Stimulated activated CD4-positive, alpha-beta T cell treated with anti-CD3 and anti-CD28 coated beads, Interleukin-15, amount 100 ng/mL, for 48 hours (primary cell): ENCODE measurements at regions not wholly inside any gene's neighbourhood (a gene's known extent, or its start where the extent isn't known, plus 50 kb on each side); places are given as distances from the start of the nearest gene placed in this dataset.
"Not testable (repeated sequence)": the region's sequence is repeated elsewhere in the genome, so short reads cannot be mapped to it uniquely, and the experiment has no call there.

Source experiments
- DNase-seq, 2 donors: peaks; one replicate each; pipeline ENCODE4 v3.0.0-alpha.2; 2020; ENCODE audit warnings: low read depth in 2 of 2

DNA sequence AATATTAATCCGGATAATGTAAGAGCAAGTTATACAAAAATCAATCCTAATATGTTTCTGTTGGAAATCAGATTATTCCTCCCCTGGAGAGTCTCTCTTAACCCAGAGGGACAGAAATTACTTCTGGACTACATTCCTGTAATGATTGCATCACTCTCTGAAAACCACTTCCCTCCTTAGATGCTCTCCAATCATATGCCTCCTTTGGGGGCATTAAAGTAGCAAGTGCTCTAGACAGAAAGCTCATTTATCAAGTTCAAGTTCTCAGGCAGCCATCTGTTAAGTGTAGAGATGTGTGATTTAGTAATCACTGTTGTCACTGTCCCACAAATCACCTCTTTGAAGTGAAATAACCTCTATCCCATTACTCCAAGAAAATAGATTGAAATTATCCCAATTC, 247.1 kb downstream of the SLCO4C1 start:
- no peak for DNase-seq

DNA sequence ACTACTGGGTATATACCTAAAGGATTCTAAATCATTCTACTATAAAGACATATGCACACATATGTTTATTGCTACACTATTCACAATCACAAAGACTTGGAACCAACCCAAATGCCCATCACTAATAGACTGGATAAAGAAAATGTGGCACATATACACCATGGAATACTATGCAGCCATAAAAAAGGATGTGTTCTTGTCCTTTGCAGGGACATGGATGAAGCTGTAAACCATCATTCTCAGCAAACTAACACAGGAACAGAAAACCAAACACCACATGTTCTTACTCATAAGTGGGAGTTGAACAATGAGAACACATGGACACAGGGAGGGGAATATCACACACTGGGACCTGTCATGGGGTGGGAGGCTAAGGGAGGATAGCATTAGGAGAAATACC, 249.0 kb downstream of the SLCO4C1 start:
- DNase-seq, result not testable (repeated sequence)

DNA sequence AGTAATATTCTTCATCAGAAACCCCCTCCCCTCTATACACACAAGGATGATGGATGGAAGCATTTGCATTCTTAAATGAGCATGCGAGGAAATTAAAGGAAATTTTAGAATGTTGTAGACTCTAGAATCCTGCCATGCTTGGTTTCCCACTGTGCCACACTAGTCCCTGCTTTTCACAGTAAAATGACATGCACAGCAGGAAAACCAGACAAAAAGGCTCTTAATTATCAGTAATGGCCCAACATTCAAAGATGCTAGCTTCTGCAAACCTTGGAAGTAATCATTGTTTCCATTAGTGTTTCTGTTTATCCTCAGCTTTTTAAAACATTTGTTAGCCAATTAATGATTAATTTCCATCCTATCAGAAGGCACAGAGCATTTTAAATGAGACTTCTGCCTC, 255.8 kb downstream of the SLCO4C1 start:
- DNase-seq, result no peak

DNA sequence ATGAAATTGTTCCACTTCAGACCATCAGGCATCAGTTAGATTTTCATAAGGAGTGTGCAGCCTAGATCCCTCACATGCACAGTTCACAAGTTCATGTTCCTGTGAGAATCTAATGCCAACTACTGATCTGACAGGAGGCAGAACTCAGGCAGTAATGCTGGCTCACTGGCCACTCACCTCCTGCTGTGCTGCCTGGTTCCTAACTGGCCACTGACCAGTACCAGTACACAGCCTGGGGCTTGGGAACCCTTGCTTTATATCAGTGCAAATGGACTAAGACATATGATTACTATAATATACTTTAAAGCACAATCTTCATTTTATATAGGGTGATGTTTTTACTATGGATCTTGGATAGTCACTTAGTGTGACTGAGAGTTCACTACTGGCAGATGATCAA, 259.2 kb downstream of the SLCO4C1 start:
- DNase-seq, result no peak

DNA sequence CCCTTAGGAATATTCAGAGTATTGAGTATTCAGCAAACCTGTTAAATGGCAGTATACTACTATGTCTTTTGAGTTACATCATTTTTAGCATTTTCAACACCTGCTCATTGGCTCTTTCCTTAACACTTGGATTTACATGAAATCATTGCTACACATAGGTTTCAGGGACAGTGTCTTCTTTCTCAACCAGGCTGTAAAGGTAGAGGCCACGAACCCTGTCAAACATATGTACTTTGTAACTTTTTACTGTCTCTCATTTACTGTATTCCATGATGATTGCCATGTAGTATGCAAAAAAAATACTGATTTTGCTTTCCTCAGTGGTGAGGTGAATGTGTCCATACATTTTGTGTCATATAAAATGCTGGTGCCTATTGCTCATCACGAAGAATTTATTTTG, 264.4 kb downstream of the SLCO4C1 start:
- DNase-seq, result no peak

DNA sequence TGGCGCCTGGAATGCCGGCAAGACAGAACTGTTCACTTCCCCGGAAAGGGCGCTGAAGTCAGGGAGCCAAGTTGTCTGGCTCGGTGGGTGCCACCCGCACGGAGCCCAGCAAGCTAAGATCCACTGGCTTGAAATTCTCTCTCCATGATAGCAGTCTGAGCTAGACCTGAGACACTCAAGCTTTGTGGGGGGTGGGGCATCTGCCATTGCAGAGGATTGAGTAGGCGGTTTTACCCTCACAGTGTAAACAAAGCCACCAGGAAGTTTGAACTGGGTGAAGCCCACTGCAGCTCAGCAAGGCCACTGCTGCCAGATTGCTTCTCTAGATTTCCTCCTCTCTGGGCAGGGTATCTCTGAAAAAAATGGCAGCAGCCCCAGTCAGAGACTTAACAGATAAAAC, 277.4 kb downstream of the SLCO4C1 start:
- no peak for DNase-seq

DNA sequence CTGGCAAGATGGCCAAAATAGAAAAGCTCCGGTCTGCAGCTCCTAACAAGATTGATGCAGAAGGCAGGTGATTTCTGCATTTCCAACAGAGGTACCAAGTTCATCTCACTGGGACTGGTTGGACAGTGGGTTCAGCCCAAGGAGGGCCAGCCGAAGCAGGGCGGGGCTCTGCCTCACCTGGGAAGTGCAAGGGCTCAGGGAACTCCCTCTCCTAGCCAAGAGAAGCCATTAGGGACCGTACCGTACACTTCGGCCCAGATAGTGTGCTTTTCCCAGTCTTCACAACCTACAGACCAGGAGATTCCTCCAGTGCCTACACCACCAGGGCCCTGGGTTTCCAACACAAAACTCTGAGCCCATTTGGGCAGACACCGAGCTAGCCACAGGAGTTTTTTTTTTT, 277.8 kb downstream of the SLCO4C1 start:
- no peak for DNase-seq

DNA sequence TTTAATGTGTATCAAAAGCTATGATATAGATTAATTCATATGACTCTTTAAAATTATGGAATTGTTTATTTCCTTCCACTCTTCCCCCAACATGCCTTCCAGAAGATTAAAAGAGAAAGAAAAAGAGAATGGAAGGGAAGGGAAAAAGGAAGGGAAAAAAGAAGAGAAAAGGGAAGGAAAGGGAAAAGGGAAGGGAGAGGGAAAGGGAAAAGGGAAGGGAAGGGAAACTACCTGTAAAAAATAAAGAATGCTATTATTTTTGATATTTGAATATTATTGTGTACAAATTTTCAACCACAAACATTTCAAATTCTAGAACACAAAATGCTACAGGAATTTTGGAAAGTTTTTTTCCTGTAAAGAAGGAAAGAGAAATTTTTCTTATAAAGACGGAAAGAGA, 281.7 kb downstream of the SLCO4C1 start:
- DNase-seq, result no peak

DNA sequence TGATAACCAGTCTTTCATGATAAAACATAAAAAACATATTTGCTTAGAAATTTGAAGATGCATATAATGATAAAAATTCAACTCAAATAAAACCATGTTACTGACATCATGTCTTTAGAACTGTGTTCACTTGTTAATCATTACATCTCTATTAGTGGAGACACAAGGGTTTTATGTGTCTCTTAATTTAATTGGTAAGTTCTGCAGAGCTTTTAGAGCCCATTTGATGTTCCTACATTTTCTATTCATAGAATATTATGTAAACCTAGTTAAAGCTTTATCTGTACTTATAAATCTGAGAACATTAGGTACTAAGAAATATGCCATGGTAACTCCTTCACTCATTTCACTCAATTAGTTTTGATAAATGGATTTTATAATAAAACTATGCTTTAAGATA, 285.4 kb downstream of the SLCO4C1 start:
- DNase-seq, result no peak

DNA sequence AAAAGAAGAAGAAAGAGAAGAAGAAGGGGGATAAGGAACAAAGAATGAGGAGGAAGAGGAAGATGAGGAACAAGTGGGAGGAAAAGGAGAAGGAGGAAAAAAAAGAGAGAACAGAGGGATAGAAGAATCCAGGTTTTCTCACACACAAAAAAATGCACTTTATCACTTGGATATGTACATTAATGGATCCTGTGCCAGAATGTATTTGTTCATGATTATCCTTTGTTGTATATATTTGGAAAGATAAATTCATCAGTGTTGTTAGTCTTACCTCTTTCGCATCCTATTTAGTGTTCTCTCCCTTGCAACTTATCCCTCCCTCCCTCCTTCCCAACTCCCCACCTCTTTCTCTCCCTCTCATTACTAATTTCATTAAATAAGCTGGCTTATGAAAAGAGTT, 298.8 kb downstream of the SLCO4C1 start:
- DNase-seq, result no peak

DNA sequence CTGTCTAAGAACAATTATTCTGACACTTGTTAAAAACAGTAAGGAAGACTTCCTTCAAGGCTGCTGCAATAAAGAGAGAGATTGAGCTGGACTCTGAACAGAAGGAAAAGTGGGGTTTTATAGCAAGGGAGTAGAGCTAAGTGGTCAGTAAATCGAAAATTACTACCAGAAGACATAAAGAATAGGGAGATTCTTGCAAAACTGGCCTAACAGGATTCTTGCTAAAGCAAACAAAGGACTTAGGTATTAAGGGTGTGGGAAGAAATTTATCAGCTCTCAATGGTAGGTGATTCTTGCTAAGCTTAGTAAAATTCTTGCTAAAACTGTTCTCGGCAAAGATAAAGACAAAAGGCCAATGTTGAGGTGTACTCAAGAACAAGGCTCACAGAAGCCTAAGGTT, 300.5 kb downstream of the SLCO4C1 start:
- DNase-seq, result no peak

DNA sequence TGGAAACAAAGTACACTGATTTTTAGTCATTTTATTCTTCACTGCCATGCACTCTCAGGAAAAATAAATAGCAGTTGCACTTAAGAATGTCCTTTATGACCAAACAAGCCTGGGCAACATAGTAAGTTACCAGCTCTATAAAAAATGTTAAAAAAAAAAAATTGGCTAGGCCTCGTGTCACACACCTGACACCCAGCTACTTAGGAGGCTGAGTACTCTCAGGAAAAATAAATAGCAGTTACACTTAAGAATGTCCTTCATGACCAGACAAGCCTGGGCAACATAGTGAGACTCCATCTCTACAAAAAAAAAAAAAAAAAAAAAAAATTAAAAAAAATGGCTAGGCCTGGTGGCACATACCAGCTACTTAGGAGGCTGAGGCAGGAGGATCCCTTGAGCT, 304.6 kb downstream of the SLCO4C1 start:
- no peak for DNase-seq

DNA sequence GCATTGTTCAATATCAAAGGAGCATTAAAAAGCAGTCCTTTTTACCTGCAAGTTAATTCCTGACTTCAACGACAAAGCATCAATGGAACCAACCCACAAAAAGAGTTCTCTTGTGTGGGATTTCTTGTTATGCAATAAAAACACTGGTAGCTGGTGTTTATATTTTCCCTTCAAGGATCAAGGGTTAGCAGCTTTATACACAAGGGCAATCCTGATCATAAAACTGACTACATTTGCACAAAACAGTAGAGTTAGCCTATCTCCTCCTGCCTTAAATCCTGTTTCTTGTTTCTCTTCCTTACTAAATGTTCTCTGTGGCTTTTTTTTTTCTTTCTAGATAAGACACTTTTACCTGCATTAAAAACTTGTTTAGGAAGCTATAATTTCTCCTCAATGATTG, 306.4 kb downstream of the SLCO4C1 start:
- no peak for DNase-seq

DNA sequence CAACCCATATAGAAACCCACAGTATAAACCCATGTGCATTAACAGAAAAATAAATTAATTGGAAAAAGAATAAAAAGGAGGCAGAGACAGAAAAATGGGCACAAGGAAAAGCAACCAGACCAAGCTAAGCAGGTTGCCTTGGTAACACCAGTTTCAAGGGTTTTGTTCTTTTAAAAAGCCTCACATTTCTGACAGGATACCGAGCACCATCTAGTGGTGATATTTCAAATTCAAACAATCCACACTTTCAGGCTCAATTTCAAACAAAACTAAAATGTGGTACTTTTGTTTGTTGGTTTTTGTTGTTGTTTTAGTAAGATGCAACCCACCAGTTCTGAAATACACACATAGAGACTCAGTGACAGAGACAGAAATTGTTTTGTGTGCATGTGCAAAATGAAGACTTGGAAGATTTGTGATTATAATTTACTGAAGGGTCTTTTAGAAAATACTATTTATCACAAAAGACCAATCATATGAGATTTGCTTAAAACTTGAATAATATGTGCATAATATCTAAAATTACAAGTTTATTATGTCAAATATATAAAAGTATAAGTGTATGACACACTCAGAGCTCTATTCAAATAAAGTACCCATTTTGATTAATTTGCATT, 318.2 kb downstream of the SLCO4C1 start:
- DNase-seq, result no peak

DNA sequence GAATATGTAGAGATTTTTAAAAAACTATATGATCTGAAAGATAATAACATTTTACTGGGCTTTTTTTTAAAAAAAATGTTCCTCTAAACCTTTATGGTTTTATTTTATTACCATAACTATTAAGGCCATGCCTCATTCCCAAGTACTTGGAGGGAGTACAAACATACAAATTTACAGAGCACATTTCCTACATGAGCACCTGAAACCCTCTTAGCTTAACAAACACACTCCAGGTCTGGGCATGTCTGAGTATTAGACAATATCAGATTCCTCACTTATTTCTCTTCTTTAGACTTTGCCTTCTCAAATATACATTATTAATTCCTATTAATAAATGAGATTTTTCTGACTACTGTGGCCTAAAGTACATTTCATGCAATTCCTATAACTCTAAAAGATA, 319.2 kb downstream of the SLCO4C1 start:
- no peak for DNase-seq

DNA sequence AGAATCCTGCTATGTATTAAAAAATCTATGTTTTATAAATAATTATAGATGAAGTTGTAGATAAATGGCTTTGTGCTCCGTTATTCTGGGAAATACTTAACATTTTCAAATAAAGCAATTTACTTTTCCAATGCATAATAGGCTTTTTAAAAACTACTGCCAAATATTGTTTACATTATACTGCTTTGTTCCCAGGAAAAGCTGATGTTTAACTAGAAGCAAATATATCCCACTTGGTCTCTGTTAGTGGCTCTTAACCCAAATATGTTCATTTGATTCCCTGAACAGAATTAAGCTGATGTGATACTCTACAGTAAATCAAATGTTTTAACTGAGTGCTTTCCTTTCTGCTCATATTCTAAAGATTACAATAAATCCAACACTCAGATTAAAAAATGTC, 326.3 kb downstream of the SLCO4C1 start:
- no peak for DNase-seq

DNA sequence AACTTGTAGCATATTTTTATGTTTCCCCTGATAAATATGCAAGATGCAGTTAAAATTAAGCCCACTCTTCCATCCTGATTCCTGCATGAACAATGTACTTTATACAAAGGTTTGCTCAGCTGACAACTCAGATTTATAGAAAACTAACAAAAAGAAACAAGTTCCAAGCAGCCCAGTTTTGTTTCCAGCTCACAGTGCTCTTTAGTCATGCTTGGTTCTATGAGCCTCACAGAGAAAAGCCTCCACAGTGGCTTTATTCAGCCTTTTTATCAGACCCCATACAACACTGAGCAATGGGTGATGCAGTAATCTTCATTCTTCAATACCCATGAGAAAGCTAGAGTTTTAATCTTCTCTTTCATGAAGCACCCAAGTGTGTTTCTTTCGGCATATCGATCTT, 329.6 kb downstream of the SLCO4C1 start:
- no peak for DNase-seq

DNA sequence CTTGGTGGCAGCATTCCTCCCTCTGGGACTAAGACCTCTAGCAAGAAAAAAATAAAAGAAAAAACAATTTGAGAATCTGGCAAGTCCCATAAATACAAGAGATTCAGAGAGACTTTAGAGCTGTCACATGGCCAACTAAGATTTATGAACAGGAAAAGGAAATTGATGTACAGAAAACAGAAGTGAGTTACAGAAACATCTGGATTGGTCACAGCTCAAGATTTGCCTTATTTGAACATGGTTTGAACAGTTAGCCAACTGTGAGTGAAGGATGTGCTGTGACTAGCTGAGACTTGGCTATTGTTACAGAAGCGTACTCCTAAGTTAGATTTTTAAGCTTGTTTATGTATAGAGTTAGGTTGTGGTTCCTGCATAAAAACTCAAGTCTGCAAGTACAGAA, 340.2 kb downstream of the SLCO4C1 start:
- no peak for DNase-seq

DNA sequence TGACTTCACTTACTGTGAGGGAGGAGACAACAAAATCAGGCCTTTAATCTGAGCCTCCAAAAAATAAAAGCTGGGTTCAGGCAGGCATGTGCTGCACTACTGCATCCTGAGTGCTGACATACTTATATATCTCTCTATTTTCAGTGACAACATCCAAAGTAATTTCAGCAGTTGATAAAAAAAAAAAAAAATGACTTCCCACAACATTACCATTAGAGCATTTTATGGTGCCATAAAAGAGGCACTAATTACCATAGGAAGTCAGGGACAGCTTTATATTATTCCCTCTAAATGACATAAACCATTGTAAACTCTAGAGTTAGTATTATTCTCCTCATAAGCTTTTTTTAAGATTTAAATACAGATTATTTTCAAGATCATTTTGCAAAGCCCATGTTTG, 346.1 kb downstream of the SLCO4C1 start:
- no peak for DNase-seq

DNA sequence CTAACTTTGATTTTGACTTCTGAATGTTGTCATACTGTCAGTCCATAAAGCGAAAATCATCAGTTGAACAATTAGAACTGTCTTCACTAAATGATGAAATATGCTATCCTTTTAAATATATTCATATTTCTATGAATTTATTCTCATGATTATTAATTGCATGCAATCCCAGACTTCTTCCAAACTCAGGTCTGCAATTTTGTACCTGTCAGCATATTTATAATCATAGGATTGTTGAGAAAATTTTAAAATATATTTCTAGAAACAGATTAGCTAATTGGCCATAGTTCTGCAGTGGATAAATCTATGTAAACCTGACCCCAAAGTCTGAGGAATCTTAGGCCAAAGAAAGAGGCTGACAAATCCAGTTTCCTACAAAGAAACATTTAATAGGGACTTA, 347.5 kb downstream of the SLCO4C1 start:
- no peak for DNase-seq

DNA sequence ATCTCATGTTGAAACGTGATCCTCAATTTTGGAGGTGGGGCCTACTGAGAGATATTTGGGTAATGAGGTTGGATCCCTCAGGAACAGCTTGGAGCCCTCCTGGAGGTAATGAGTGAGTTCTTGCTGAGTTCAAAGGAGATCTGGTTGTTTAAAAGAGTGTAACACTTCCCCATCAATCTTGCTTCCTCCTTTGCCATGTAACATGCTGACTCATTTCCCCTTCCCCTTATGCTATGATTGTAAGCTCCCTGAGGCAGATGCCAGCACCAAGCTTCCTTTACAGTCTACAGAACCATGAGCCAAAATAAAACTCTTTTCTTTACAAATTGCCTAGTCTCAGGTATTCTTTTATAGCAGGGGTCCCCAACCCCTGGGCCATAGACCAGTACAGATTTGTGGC, 352.3 kb downstream of the SLCO4C1 start:
- no peak for DNase-seq

DNA sequence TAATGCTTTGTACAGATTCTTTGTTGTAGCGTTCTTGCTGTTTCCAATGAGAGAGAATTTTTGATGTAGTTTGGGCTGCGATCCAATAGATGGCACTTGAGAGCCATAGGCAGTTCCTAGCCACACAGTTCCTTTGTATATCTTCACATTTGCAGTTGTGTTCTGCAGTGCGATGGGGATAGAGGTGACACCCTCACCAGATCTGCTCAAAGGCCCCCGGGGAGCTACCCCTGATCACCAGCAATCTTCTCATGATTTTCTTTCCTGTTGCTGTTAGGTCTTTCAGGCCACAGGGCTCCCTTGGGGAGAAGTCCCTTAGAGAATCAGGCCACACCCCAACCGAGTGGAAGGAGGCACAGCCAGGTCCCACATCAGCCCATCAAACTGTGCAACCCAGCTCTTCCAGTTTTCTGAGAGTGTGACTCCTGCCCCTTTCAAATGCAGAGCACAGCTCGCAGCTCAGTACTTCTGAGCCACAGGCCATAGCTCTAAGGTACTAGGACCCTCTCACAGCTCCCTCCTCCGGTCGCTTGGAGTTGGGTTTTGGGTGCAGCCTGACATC, 353.7 kb downstream of the SLCO4C1 start:
- DNase-seq, result no peak

DNA sequence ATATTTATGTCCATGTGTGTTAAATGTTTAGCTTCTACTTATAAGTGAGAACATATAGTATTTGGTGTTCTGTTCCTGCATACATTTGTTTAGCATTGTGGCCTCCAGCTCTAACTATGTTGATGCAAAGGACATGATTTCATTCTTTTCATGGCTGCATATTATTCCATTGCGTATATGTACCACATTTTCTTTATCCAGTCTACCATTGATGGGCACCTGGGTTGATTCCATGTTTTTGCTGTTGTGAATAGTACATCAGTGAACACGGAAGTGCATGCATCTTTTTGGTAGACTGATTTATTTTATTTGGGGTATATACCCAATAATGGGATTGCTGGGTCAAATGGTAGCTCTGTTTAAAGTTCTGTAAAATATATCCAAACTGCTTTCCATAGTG, 359.0 kb downstream of the SLCO4C1 start:
- no peak for DNase-seq

DNA sequence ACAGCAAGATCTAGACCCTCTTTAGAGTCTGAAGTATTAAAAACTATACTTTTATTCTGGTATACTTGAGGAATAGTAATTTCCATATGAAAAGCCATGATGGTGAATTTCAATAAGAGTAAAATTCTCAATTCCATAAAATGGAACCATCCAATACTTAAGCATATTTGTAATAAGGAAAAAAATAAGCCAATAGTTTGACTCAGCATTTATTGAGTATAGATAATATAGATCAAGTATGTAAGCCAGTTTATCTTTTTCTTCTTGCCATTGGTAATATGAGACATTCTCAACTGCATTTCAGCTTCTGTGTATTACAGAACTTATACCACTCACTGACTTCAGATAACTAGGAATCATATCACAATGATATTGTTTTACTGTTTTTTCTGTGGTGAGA, 361.0 kb downstream of the SLCO4C1 start:
- DNase-seq, result no peak
